ENCODE measurements at regions not wholly inside any gene's neighbourhood (a gene's known extent, or its start where the extent isn't known, plus 50 kb on each side); places are given as distances from the start of the nearest gene placed in this dataset.

- TF ChIP-seq CTCF (conservative IDR thresholded peaks at IDR 0.05; ENCODE audit: low read depth, low read length) = no peak
- no peak for TF ChIP-seq EZH2 (IDR thresholded peaks at IDR 0.05; ENCODE audit: borderline replicate concordance, low read depth, low read length, poor library complexity, severe bottlenecking)
These were observed 235.9 kb downstream of the SOX2 start for GRCh38 chr3:181947606-181948005.
